H1 (cell line): ENCODE measurements at regions not wholly inside any gene's neighbourhood (a gene's known extent, or its start where the extent isn't known, plus 50 kb on each side); places are given as distances from the start of the nearest gene placed in this dataset.

ENCODE experiments used
- CTCF ChIA-PET: fragments of 300-600 bp; sonication (Branson Sonifier 250); formaldehyde crosslinking; loops from one replicate; lab custom pipeline; 2021; ENCODE audit not compliant: partially characterized antibody; lab: Charles Lee
- POLR2A ChIA-PET: fragments of 300-600 bp; sonication (Branson Sonifier 250); formaldehyde crosslinking; loops from one replicate; lab custom pipeline; 2021; ENCODE audit warnings: inconsistent platforms; ENCODE audit not compliant: partially characterized antibody; lab: Charles Lee
- DNase-seq, 2 experiments: peaks; one replicate each; pipeline versions ENCODE4 v3.0.0 to v3.0.0-alpha.2; 2010 to 2022; ENCODE audit warnings: low spot score in 2 of 2, low read depth in 1 of 2, mixed read lengths in 1 of 2
- FAIRE-seq: peaks from 2 replicates; lab custom pipeline; 2011; peaks lifted over from hg19 to GRCh38; lab: Jason Lieb, UNC
- H2AFZ ChIP-seq: 2 replicates; pipeline ENCODE4 v1.8.1; 2012; ENCODE audit warnings: low read length, inconsistent platforms
- H2AK5ac ChIP-seq: 2 replicates; pipeline ENCODE4 v1.6.1; 2013; ENCODE audit warnings: low read depth, low read length
- H2BK120ac ChIP-seq: replicated peaks from 2 replicates; pipeline ENCODE3; 2013; ENCODE audit warnings: low read depth, low read length, inconsistent platforms
- H2BK12ac ChIP-seq: 2 replicates; pipeline ENCODE4 v1.6.1; 2013; ENCODE audit warnings: low read depth, low read length
- H2BK15ac ChIP-seq: 2 replicates; pipeline ENCODE4 v1.6.1; 2013; ENCODE audit warnings: low read length
- H2BK20ac ChIP-seq: 2 replicates; pipeline ENCODE4 v1.6.1; 2013; ENCODE audit warnings: low read length
- H2BK5ac ChIP-seq: 2 replicates; pipeline ENCODE4 v1.6.1; 2013; ENCODE audit warnings: low read depth, low read length
- H3K14ac ChIP-seq: 2 replicates; pipeline ENCODE4 v1.6.1; 2013; ENCODE audit warnings: inconsistent platforms; ENCODE audit not compliant: insufficient read length
- H3K18ac ChIP-seq: 2 replicates; pipeline ENCODE4 v1.6.1; 2013; ENCODE audit warnings: low read length; ENCODE audit errors: extremely low read depth
- H3K23ac ChIP-seq: 2 replicates; pipeline ENCODE4 v1.6.1; 2013; ENCODE audit warnings: inconsistent platforms; ENCODE audit not compliant: insufficient read length
- H3K23me2 ChIP-seq: 2 replicates; pipeline ENCODE4 v1.6.1; 2013; ENCODE audit warnings: low read depth, low read length
- H3K27ac ChIP-seq: 2 replicates; pipeline ENCODE4 v1.6.1; 2011; ENCODE audit warnings: low read depth, low read length, inconsistent platforms
- H3K27me3 ChIP-seq, 4 experiments: replicated peaks in 1 of 4; 1 replicate in 1 of 4; 2 replicates in 3 of 4; pipeline versions ENCODE4 v1.6.1 to v1.8.1; 2011 to 2013; ENCODE audit warnings: low read length in 3 of 4, mild to moderate bottlenecking in 3 of 4, inconsistent platforms in 2 of 4, mixed read lengths in 2 of 4, moderate library complexity in 1 of 4; ENCODE audit not compliant: control insufficient read depth in 3 of 4, insufficient read depth in 3 of 4; ENCODE audit errors: extremely low read depth in 1 of 4
- H3K36me3 ChIP-seq, 4 experiments: 2 replicates each; pipeline versions ENCODE4 v1.6.1 to v1.8.1; 2011 to 2013; ENCODE audit warnings: mild to moderate bottlenecking in 4 of 4, low read length in 3 of 4, moderate library complexity in 2 of 4, control low read depth in 1 of 4, inconsistent platforms in 1 of 4; ENCODE audit not compliant: insufficient read depth in 4 of 4, control insufficient read depth in 2 of 4
- H3K4ac ChIP-seq: replicated peaks from 2 replicates; pipeline ENCODE3; 2013; ENCODE audit warnings: low read length, low read depth, mixed read lengths, inconsistent platforms; ENCODE audit not compliant: insufficient read length
- H3K4me1 ChIP-seq, 4 experiments: replicated peaks in 1 of 4; 1 replicate in 1 of 4; 2 replicates in 3 of 4; pipeline versions ENCODE4 v1.6.1 to v1.8.1; 2011 to 2013; ENCODE audit warnings: low read length in 3 of 4, inconsistent platforms in 2 of 4, mixed read lengths in 1 of 4; ENCODE audit not compliant: insufficient read depth in 4 of 4, control insufficient read depth in 3 of 4
- H3K4me2 ChIP-seq, 2 experiments: 2 replicates each; pipeline versions ENCODE4 v1.6.1 to v1.8.1; 2011 to 2013; ENCODE audit warnings: low read depth in 2 of 2, low read length in 2 of 2, control low read depth in 1 of 2, inconsistent platforms in 1 of 2, mild to moderate bottlenecking in 1 of 2; ENCODE audit not compliant: insufficient read depth in 1 of 2
- H3K4me3 ChIP-seq, 4 experiments: fragments of 200-600, 300-600 bp in 1 of 4; sonication (generic), shearing (Covaris generic), sonication (Bioruptor Twin) in 1 of 4; 2 replicates each; pipeline versions ENCODE4 v1.5.1 to v1.8.1; 2011 to 2016; ENCODE audit warnings: low read length in 4 of 4, low read depth in 3 of 4, control low read depth in 2 of 4, inconsistent platforms in 2 of 4, mild to moderate bottlenecking in 2 of 4, mixed read lengths in 1 of 4, moderate library complexity in 1 of 4; ENCODE audit not compliant: insufficient read depth in 2 of 4; ENCODE audit errors: extremely low read depth in 1 of 4
- H3K56ac ChIP-seq: replicated peaks from 2 replicates; pipeline ENCODE3; 2013; ENCODE audit warnings: low read depth, mild to moderate bottlenecking, mixed read lengths, low read length, inconsistent platforms; ENCODE audit not compliant: insufficient read length
- H3K79me1 ChIP-seq: 2 replicates; pipeline ENCODE4 v1.6.1; 2013; ENCODE audit warnings: low read depth, low read length, control low read depth
- H3K79me2 ChIP-seq, 2 experiments: 2 replicates each; pipeline versions ENCODE4 v1.6.1 to v1.8.1; 2012 to 2013; ENCODE audit warnings: low read length in 2 of 2, mild to moderate bottlenecking in 2 of 2, inconsistent platforms in 1 of 2; ENCODE audit not compliant: insufficient read depth in 2 of 2, control insufficient read depth in 1 of 2
- H3K9ac ChIP-seq, 4 experiments: replicated peaks in 1 of 4; 1 replicate in 1 of 4; 2 replicates in 3 of 4; pipeline versions ENCODE4 v1.6.1 to v1.8.1; 2011 to 2013; ENCODE audit warnings: low read depth in 3 of 4, low read length in 3 of 4, control low read depth in 2 of 4, mild to moderate bottlenecking in 2 of 4, moderate library complexity in 2 of 4, inconsistent platforms in 1 of 4; ENCODE audit errors: extremely low read depth in 1 of 4
- H3K9me3 ChIP-seq, 2 experiments: 2 replicates each; pipeline versions ENCODE4 v1.6.1 to v1.8.1; 2012 to 2013; ENCODE audit warnings: mild to moderate bottlenecking in 2 of 2, moderate library complexity in 2 of 2, control low read depth in 1 of 2, inconsistent platforms in 1 of 2, low read depth in 1 of 2, low read length in 1 of 2, mixed read lengths in 1 of 2; ENCODE audit not compliant: insufficient read depth in 2 of 2
- H4K20me1 ChIP-seq, 2 experiments: replicated peaks in 1 of 2; 2 replicates each; pipeline versions ENCODE3 to v1.8.1; 2011 to 2013; ENCODE audit warnings: inconsistent platforms in 2 of 2, low read length in 2 of 2, mild to moderate bottlenecking in 1 of 2; ENCODE audit not compliant: insufficient read depth in 2 of 2, control insufficient read depth in 1 of 2
- H4K5ac ChIP-seq: 2 replicates; pipeline ENCODE4 v1.6.1; 2013; ENCODE audit warnings: low read length, low read depth, mixed read lengths, inconsistent platforms; ENCODE audit not compliant: insufficient read length
- H4K8ac ChIP-seq: 2 replicates; pipeline ENCODE4 v1.8.0; 2013; ENCODE audit warnings: mild to moderate bottlenecking, moderate library complexity, low read length, inconsistent platforms; ENCODE audit not compliant: insufficient read depth; ENCODE audit errors: extremely low read depth
- H4K91ac ChIP-seq: replicated peaks from 2 replicates; pipeline ENCODE3; 2013; ENCODE audit warnings: low read length, mixed read lengths, inconsistent platforms; ENCODE audit not compliant: insufficient read length
- CBX8 ChIP-seq: fragments of 300-800, 300-1000 bp; sonication (generic); IDR thresholded peaks from 2 replicates; pipeline ENCODE4 v1.7.1; 2016; ENCODE audit warnings: low read depth, low read length, borderline replicate concordance
- CTBP2 ChIP-seq: IDR thresholded peaks from 2 replicates; pipeline ENCODE4 v1.7.0; 2011; ENCODE audit warnings: borderline replicate concordance, mild to moderate bottlenecking, moderate library complexity, mixed read lengths, low read length; ENCODE audit not compliant: insufficient read depth, insufficient read length
- NRF1 ChIP-seq: IDR thresholded peaks from 2 replicates; pipeline ENCODE4 v1.6.1; 2011; ENCODE audit warnings: mild to moderate bottlenecking, low read depth, low read length, improper control_type of control experiment
- SIN3A ChIP-seq, 2 experiments: IDR thresholded peaks in 1 of 2; conservative IDR thresholded peaks in 1 of 2; 2 replicates each; pipeline ENCODE4 v1.6.1; 2011 to 2012; ENCODE audit warnings: low read length in 2 of 2, improper control_type of control experiment in 1 of 2, low read depth in 1 of 2, mild to moderate bottlenecking in 1 of 2
- SP1 ChIP-seq: IDR thresholded peaks from 2 replicates; pipeline ENCODE4 v1.6.1; 2011; ENCODE audit warnings: low read depth, low read length
- TCF12 ChIP-seq: IDR thresholded peaks from 2 replicates; pipeline ENCODE4 v1.6.1; 2011; ENCODE audit warnings: low read depth, mild to moderate bottlenecking, low read length
- WGBS, 2 experiments: shearing (Covaris generic) in 1 of 2; methylation state at CpG; one replicate each; pipeline versions ENCODE4 v1.1.6 to v1.1.7; 2013 to 2015; ENCODE audit warnings: low lambda C conversion rate in 2 of 2, mixed read lengths in 2 of 2, inconsistent platforms in 1 of 2, low coverage in 1 of 2, missing lambda C conversion rate in 1 of 2; ENCODE audit not compliant: insufficient replicate concordance in 2 of 2, insufficient coverage in 1 of 2, insufficient read length in 1 of 2; ENCODE audit errors: extremely low coverage in 1 of 2, missing lambda C conversion rate in 1 of 2; 5-methylcytosine and 5-hydroxymethylcytosine counted together
- TF ChIP-seq, protein P1 (sequence below): IDR thresholded peaks from 2 replicates; pipeline ENCODE4 v1.6.1; 2012; ENCODE audit warnings: inconsistent platforms

DNA sequence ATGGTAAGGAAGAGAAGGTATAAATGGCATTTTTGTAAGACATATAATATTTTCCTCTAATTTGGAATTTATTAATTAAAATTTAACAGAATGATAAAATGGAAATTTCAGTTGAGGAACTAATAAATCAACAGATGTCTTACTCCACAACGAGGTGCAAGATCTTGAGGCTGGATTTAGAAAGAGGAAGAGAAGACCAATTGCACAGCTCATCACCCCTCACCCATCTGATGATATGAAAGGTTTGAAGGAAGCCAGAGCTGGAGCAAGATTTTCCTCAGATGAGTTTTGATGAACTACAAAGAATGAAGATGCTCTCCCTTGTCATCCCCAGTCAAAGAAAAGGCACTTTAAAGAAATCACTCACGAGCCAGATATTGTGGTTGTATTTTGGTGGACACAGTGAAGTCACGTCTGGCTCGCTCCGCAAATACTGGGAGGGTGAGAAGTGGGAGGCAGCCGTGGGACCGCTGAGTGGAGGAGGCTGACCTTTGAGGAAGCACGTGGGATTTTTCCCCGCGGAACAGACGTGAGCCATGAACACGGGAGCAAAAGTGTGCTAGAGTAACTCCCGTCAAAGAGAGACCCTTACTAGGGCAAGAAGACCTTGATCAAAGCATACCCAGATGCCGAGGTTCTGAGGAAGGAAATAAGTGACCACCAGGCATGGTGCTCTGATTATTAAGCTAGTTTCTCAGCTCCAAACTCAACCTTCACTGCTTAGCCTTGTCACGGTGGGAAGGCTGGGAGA is 511.4 kb downstream of the RNF144A start:
- Histone ChIP-seq H4K8ac (no peak overlapping the region), H4K91ac (peak overlapping the region; percentile 19), H3K23me2 (peaks cover 4% of the 10 kb centered on the region; the same call in 1 of the 2 replicates), H3K36me3 (no peaks in the 10 kb centered on the region), H3K27ac (no peak overlapping the region), H2AFZ (no peak overlapping the region), H3K9ac (no peak overlapping the region), H3K23ac (no peak overlapping the region), H3K4me2 (no peak overlapping the region), H3K79me1 (no peaks in the 10 kb centered on the region), H3K79me2 (no peaks in the 10 kb centered on the region), H2BK20ac (peak overlapping the region; percentile 0), H2BK120ac (peak overlapping the region; percentile 8), H2BK15ac (no peak overlapping the region), H4K5ac (no peak overlapping the region), H3K14ac (no peak overlapping the region), H3K18ac (peak overlapping the region; percentile 25; the same call in 1 of the 2 replicates), H4K20me1 (no peaks in the 10 kb centered on the region), H3K4me1 (peaks cover 8 to 20% (median 9%) of the 10 kb centered on the region in 4 experiments), H3K27me3 (peaks cover 0 to 2% (median 0%) of the 10 kb centered on the region in 4 experiments; a peak in 1 of 7 replicates), H2BK5ac (peak overlapping the region; percentile 100; the same call in 1 of the 2 replicates), H3K4me3 (no peak overlapping the region), H2BK12ac (peak overlapping the region; percentile 1; the same call in 1 of the 2 replicates), H3K4ac (no peak overlapping the region), H3K9me3 (peaks cover 4 to 5% of the 10 kb centered on the region in 2 experiments; a peak in 2 of 4 replicates), H3K56ac (no peak overlapping the region), H2AK5ac (no peak overlapping the region)
- no peak for TF ChIP-seq NRF1
- TF ChIP-seq CTBP2, result no peak
- no peak for TF ChIP-seq SIN3A (conservative IDR thresholded peaks at IDR 0.05 in 1 of 2, IDR thresholded peaks at IDR 0.05 in 1 of 2; ENCODE audit: low read depth in 1 of 2, low read length in 2 of 2)
- TF ChIP-seq SP1, result no peak
- TF ChIP-seq TCF12, result no peak
- TF ChIP-seq CBX8, result no peak
- TF ChIP-seq, protein P1, sequence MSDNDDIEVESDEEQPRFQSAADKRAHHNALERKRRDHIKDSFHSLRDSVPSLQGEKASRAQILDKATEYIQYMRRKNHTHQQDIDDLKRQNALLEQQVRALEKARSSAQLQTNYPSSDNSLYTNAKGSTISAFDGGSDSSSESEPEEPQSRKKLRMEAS, result no peak
- 96% methylated on average over 15 of the region's 15 CpGs; no CpG with 5 or more reads in 1 of the 2 experiments for WGBS, 2 experiments
- DNase-seq (no peak), FAIRE-seq (no peak)
- ChIA-PET POLR2A (interaction anchor here (0.5 kb wide), 1 partner anchor 518 kb away, joined by 4 read pairs; no protein-coding TSS in a partner anchor), CTCF (interaction anchor here (0.8 to 2.2 kb wide), 23 partner anchors 15 to 1305 kb away, joined by 3 to 24 read pairs (median 3); no protein-coding TSS in a partner anchor)
